ENCODE measurements at regions not wholly inside any gene's neighbourhood (a gene's known extent, or its start where the extent isn't known, plus 50 kb on each side); places are given as distances from the start of the nearest gene placed in this dataset.

DNA sequence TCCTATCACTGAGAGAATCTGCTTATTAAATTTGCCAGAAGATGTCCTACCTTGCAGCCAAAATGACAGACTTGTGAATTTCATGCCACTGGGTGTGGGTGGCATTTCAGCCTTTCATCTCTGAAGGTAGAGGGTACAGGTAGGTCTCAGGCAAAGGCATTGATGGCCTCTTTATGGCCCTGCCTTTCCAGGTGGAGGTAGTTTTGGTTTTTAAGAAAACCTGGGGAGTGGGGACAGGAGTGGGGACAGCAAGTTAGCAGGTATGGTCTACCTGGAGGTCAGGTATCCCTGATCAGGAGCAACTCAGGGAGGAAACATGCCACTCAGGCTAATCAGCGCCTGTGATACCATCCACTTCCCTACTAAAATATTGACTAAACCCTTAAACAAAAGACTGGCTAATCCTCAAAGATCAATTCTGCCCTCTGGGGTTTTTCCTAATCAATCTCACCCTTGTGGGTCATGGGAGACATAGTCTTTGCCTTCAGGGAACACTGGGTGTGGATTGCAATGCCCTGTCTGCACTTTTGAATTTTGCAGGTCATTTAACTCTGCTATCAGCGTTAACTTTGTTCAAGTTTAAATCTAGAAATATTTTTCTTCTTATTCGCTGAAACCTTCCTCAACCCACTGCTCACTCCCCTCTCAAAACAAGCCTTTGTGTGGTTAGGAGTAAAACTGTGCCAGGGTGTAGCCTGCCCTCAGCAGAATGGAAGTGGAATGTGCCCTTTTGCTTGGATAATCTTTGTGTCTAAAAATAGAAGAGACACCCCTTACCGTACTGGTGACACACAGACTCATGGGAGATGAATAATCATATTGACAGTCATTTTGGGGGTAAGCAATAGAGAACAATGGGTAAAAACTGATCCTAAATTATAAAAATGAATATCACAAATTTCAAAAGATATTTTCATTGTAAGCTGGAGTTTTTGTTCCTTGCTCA lies 233.7 kb downstream of the COG6 start:
- Histone ChIP-seq H3K4me1 (ENCODE audit: low read depth) (no peaks in the 10 kb centered on the region), H3K36me3 (ENCODE audit: low read depth) (no peaks in the 10 kb centered on the region), H3K4me3 (no peak overlapping the region), H3K9me3 (peaks cover 2% of the 10 kb centered on the region)
- no peak for ATAC-seq
- DNase-seq = no peak
- intact Hi-C loops (cut with DNase I, micrococcal nuclease) = no loop called here
- TF ChIP-seq, protein P1, sequence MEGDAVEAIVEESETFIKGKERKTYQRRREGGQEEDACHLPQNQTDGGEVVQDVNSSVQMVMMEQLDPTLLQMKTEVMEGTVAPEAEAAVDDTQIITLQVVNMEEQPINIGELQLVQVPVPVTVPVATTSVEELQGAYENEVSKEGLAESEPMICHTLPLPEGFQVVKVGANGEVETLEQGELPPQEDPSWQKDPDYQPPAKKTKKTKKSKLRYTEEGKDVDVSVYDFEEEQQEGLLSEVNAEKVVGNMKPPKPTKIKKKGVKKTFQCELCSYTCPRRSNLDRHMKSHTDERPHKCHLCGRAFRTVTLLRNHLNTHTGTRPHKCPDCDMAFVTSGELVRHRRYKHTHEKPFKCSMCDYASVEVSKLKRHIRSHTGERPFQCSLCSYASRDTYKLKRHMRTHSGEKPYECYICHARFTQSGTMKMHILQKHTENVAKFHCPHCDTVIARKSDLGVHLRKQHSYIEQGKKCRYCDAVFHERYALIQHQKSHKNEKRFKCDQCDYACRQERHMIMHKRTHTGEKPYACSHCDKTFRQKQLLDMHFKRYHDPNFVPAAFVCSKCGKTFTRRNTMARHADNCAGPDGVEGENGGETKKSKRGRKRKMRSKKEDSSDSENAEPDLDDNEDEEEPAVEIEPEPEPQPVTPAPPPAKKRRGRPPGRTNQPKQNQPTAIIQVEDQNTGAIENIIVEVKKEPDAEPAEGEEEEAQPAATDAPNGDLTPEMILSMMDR (IDR thresholded peaks at IDR 0.05) = no peak

GRCh38 chr13:39890537-39890936 lies 235.1 kb downstream of the COG6 start:
- Histone ChIP-seq H3K4me3 (no peak overlapping the region), H3K36me3 (ENCODE audit: low read depth) (no peaks in the 10 kb centered on the region), H3K9me3 (no peaks in the 10 kb centered on the region), H3K4me1 (ENCODE audit: low read depth) (no peaks in the 10 kb centered on the region)
- intact Hi-C loops (cut with DNase I, micrococcal nuclease) = no loop called here
- ATAC-seq (no peak), DNase-seq (no peak)
- TF ChIP-seq, protein P1 (IDR thresholded peaks at IDR 0.05) = no peak

DNA sequence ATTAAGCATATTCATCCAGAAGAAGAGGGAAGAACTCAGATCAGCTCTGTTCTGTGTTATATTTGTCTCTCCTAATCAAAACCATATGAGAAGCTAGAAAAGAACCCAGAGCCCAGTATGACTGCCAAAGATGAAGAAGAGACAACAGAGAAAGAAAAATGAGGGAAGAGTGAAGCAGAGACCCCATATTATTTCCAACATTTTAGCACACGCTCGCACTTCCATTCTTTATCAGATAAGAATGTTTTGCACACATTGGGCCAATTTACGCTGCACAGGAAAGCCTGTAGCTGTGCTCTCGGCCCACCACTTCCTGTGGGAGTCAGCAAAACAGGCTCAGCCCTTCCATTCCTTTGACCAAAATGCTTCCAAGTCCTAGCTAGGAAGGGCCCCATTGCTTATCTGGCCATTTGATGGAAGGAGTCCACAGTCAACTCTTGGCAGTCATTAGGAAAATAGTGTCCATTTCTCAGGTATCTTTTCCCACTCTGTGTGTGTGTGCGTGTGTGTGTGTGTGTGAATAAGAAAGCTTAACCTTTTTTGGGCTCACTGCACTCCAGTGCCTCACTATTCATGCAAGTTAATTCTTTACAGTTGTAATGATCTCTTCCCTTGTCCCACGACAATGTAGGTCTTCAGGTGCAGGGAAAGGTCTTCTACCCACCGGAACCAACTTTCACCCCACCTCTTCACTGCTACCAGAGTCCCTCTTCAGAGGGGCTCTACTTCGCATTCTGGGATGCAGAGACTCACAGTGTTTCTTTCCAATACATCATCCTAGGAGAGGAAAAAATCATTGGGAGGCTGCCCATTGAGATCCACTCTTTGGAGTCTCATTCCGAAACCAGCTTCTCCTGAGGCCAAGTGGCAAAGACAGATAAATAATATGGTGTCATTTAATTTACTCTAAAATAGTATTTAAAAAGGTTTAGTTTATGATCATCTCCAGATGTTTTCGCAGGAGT lies 237.5 kb downstream of the COG6 start:
- ATAC-seq = no peak
- no peak for DNase-seq
- intact Hi-C loops (cut with DNase I, micrococcal nuclease) = no loop called here

GRCh38 chr13:39893808-39894207 lies 238.3 kb downstream of the COG6 start:
- ATAC-seq (no peak), DNase-seq (no peak)
- no peaks in the 10 kb centered on the region for H3K4me1 ChIP-seq (ENCODE audit: low read depth)
- H3K9me3 ChIP-seq = no peaks in the 10 kb centered on the region
- intact Hi-C loops (cut with DNase I, micrococcal nuclease) = no loop called here
- no peaks in the 10 kb centered on the region for H3K36me3 ChIP-seq (ENCODE audit: low read depth)
- H3K4me3 ChIP-seq = no peak overlapping the region
- TF ChIP-seq, protein P1 (IDR thresholded peaks at IDR 0.05) = no peak

More for the DNA sequence above, 237.5 kb downstream of the COG6 start:
- no peaks in the 10 kb centered on the region for H3K4me1 ChIP-seq (ENCODE audit: low read depth)
- no peaks in the 10 kb centered on the region for H3K36me3 ChIP-seq (ENCODE audit: low read depth)
- TF ChIP-seq, protein P1 (IDR thresholded peaks at IDR 0.05) = no peak
- H3K9me3 ChIP-seq = no peaks in the 10 kb centered on the region
- no peak overlapping the region for H3K4me3 ChIP-seq

GRCh38 chr13:39894586-39894985 lies 239.1 kb downstream of the COG6 start:
- H3K4me3 ChIP-seq = no peak overlapping the region
- ATAC-seq = no peak
- H3K36me3 ChIP-seq (ENCODE audit: low read depth) = no peaks in the 10 kb centered on the region
- H3K4me1 ChIP-seq (ENCODE audit: low read depth) = no peaks in the 10 kb centered on the region
- intact Hi-C loops (cut with DNase I, micrococcal nuclease) = no loop called here
- no peaks in the 10 kb centered on the region for H3K9me3 ChIP-seq
- no peak for DNase-seq
- TF ChIP-seq, protein P1 (IDR thresholded peaks at IDR 0.05) = no peak

Data from mucosa of descending colon (tissue), 3 donors.